HG02970 (cell line): ENCODE measurements at regions not wholly inside any gene's neighbourhood (a gene's known extent, or its start where the extent isn't known, plus 50 kb on each side); places are given as distances from the start of the nearest gene placed in this dataset.
"Not testable (repeated sequence)": the region's sequence is repeated elsewhere in the genome, so short reads cannot be mapped to it uniquely, and the experiment has no call there.

Experiments used
- ATAC-seq: cut with Tn5 transposase; IDR thresholded peaks from one replicate; pipeline ENCODE4 v1.9.1; 2021; ENCODE audit warnings: mild to moderate bottlenecking, moderate library complexity, moderate number of reproducible peaks; ENCODE audit not compliant: unreplicated experiment, low FRiP score

DNA sequence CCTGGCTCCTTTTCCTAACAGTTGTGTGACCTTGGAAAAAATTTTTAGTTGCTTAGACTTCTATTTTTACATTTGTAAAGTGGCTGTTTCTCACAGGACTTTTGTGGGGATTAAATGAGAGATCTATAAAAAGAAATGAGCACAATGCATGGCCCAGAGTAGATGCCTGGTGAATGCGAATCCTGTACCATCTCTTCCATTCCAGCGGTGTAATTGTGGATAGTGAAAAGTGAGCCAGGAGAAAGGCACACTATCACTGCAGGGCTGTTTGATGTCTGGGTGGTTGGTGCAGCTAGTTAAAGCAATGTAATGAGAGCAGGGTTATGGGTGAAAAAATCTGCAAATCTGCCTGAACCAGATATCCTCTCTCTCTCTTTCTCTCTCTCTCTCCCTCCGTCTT is 347.5 kb upstream of the CITED2 start:
- ATAC-seq, result no peak

DNA sequence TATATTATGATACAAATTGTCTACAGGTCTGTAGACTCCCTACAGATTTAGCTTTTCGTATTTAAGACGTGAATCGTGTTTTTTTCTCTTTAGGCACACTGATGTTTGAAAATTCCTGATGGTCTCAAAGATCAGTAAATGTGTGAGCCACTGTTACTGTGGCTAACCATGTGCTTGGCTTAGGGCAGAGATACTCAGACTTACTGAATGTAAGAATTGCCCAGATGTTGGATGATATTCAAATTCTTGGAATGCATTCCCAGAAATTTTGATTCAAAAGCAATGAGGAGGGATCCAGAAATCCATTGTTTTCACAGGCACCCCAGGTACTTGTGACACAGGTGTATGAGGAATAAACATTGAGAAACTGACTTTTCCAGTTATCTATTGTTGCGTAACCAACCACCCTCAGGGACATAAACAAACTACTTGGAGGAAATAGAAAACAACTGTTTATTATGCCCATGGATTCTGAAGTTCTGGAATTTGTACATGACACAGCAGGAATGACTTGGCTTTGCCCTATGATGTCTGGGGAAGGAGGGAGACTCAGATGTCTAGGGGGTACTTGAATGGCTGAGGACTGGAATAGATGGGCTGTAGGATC is 339.6 kb upstream of the CITED2 start:
- no peak for ATAC-seq

DNA sequence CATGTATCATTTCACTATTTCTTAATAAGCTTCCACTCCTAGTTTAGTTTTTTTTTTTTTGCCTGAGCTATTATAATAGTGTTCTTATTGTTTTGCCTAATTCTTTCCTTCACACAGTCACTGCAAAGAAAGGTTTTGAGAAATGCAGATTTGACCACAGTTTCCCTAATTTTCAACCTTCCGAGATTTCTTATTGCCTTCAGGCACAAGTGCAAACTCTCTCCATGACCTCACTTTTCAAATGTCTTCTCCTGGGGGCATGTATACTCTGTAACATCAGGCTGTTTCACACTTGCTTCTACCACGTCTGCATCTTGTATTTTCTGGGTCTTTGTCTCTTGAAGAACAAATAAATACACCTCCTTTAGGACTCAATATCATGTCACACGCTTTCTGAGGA is 339.0 kb upstream of the CITED2 start:
- ATAC-seq, result no peak

DNA sequence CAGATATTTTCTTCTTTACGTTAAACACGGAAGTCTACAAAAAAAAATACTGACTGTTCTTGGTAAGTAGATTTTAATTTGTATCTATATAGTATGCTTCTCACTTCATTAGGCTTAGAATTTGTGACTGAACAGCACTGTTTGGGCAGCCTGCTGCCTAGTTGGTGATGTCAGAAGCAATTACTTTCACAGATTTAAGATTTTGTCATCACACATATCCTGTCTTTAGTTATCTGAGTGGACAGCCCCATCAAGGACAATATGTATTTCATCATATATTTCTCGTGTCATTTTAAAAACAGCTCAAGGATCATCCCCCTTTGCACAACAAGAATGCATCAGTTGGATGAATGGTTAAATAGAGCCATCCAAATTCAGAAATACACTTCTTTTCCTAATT is 338.4 kb upstream of the CITED2 start:
- ATAC-seq, result no peak

DNA sequence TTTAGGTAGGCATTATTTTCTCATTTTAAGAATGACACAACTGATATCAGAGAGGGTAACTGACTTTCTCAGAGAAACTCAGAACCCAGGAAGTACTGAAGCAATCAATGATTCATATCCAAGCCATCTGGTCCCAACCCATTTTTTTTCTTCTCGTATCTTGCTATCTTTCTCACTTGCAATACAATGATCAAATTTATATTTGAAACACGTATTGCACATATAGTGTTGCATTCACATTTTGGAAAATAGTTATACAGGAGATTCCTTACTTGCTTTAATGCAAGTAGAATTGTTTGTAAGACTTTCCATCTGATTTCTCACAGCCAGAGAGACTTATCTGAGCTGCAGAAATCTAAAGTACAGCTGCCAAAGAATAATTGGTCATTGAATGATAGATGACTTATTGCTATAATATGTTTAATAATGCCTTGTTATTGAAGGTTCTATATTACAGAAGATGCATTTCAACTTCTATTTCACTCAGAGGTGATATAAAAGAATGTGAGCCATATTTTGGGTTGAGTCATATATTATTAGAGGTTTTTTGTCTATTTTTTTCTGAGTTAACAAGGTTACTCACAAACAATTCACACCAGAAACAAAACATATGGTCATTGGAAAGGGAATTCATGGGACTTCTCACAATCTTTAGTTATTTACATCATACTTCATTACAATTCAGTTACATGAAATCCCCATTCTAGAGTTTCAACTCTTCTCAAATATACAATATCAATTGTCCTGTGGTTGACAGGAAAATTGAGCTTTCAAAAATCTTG is 337.5 kb upstream of the CITED2 start:
- no peak for ATAC-seq

DNA sequence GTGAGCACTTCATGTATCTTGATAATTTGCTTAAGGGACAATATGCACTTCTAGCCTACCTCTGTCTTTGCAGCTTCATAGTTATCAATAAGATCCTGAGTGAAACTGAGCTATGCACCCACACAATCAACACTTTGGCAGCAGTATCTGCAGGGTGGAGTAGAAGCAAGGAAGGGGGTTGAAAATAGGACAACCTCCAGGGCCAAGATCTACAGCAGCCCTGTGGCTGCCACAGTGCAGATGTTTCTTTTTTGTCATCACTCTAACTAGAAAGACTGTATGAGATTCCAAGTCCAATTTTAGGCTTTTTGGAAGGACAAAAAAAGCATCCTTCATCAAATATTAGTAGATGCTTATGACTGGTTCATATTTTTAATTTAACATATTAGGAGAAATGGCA is 336.1 kb upstream of the CITED2 start:
- no peak for ATAC-seq

DNA sequence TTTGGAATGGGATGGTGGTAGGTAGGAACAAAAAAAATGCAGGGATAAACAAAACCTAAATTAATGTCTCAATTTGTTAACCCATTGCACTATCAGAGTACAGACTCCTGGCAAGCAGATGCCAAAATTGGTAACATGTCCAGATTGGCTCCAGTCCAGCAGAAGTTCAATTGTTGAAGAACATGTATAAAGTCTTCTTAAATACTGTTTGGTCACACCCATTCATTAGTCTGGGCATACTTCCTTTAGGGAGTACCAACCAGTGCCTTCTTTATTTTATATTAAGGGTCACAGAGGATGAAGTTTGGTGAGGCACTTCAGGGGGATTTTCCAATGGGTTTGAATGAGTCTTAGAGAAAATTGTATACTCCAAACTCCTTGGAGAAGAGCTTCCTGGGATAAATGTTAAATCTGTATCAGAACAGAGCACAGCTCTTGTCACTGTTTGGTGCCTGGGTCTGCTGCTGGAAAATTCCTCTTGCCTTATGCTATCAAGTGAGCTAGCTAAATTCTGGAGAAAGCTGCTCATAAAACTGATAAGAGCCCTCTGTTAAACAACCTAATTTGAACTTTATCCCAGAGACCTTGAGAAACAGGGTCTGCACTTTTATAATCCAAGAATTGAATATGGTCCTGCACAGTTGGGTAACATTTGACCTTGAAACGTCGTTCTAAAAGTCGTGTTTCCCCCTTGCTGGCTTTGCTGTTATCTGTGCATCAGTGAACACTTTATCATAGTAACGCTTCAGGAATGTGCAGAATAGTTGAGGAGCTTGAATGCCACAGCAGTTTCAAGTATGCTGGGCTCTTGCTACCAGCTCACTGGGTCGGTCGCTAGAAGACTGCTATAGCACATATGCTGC is 334.1 kb upstream of the CITED2 start:
- ATAC-seq, result no peak

DNA sequence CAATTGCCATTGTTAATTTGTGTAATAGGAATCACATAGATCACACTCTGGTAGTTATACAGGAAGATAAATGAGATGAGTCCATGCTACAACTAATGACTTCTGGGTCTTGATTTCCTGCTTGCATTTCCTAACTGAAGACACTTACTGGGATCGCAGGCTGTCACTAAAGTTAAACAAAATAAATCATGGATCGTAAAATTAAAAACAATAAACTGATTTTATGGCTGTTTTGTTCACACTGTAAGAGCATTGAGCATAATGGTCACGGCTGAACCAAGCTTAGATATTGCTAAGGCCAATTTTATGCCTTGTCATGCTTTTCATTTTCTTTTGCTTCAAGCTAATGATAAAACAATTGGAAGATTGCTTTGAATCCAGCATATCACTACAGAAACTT is 332.5 kb upstream of the CITED2 start:
- no peak for ATAC-seq

DNA sequence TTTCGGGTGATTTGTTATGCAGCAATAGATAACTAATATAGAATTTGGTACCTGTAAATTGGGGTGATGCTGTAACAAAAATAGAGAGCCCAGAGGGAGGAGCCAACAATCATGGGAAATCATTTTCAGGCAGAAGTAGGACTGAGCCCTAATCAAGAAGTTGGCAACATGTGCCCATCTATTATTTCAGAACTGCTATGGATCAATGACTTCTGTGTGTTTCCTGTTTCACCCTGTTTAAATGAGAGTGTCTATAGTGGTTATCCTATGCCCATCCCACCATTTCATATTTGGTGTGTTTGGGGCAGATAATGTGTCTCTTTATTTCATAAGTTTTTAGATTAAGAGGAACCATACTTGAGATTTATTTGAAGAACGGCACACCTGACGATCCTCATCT is 330.8 kb upstream of the CITED2 start:
- no peak for ATAC-seq

DNA sequence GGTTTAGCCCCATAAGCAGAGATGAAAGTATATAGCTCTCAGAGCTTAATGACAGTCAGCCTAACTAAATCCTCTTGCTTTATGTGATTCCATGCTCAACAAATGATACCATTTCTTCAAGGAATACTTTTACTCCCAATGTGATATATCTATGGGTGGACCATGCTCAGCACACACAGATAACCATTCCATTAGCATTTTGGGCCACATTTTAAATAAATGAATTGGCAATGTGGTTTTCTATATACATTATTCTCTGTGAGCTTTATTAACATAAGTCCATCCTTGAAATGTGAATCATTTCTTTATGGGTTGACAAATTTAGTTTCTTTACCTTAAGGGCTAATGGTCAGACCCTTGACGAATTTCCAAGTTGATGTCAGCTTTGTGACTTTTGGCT is 329.3 kb upstream of the CITED2 start:
- ATAC-seq, result no peak

DNA sequence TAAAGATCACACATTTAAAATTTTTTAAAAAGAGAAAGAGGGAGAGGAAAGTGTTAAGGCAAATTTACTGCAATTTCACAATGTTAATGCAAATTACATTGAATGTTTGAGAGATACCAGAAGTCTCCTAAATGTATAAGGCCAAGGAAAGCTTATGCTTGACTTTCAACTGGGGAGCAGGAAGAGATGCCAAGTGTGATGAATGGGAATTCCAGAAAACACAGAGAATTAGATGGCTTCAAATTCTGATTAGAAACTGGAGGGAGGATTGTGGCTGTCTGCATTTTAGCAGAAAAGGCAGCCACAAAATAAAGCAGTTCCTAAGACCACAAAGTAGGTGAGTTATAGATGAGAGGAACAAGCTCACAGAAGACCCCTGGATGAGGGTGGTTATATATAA is 328.3 kb upstream of the CITED2 start:
- no peak for ATAC-seq

DNA sequence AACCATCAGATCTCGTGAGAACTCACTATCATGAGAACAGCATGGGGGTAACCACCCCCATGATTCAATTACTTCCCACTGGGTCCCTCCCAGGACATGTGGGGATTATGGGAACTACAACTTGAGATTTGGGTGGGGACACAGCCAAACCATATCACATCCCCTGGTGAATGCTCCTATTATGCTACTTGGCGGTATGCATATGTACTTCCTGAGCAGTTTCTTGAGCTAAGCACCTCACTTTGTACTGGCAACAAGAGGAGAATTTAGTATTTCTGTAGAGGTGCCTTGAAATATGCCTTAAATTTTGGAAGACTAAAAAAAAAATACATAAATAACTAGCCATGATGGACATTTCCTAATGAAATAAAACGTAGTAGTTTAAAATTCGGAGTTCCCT is 327.2 kb upstream of the CITED2 start:
- ATAC-seq, result no peak

DNA sequence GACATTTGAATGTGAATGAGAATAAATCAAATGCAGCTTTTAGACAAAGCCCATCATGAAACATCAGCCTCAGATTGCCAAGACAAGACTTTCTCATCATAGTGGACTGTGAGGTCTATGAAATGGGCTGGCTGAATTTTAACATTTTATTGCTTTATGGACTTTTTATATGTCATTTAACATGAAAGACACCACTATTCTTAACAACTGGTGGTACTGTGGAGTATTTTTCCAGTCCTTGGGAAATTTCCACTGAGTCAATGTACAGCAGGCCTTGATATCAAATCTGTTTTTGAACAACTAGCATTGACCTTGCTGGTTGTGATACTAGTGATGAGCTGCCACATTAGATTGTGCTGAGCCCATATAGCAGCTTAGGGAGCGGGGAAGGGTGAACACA is 326.6 kb upstream of the CITED2 start:
- ATAC-seq, result no peak

DNA sequence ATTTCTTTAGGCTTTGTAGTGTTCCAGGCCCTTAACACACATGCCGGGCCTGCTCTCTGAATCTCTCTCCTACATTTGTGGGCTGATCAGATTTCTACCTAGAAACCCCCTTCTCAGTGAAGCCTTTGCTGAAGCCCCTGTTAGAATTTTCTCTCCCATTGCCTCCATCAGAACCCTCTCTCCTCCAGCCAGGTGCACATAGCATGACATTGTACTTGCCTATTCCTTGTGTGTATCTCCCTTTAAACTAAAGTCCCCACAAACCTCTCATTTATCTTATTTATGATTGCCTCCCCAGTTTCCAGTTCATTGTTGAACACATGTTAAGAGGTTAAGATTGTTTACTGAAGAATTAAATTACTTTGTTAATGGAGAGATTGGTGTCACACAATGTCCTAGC is 325.5 kb upstream of the CITED2 start:
- ATAC-seq, result no peak

DNA sequence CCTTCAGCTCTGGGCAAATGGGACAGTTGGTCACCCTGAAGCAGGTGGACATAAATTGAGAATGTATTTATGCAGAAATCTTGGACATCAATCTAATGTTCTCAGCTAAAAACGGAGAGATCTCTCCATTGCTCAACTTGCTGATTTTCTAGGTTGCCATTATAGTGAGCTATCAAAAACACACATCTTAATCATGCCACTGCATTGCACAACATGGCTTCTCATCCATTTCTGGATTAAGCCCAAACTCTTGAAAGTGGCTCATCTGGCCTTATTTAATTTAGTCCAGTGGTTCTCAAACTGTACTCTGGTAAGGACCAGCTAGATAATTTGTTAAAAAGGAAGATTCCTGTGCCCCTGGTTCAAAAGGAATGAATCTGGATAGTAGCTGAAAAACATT is 324.9 kb upstream of the CITED2 start:
- ATAC-seq, result no peak

DNA sequence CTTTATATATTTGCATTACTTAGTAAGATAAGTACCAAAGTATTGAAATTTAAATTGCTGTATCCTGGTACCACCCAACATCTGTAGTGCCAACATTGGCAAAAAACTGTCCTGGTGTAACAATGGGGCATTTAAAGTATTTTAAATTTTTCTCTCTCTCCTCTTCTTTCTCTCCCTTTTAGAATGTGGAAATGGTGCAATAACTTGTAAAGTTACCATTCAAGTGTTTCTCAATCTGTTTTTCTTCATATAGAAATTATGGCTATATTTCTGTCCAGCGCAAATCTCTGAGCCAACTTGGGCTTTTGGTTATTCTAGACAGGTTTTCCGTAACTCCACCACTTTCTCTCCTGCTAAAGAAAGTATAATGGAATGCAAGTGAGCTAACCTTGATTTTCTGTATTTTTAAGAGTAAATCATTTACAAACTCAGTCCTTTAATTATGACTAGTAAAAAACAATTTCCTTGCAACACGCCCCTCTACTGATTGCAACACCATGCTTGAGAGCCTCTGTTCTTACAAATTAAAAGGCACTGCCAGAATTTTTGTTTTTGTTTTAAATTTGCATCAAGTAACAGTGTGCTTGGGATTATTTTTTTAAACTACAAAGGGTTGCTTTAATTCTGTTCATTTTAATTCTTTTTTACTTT is 324.2 kb upstream of the CITED2 start:
- ATAC-seq, result no peak

DNA sequence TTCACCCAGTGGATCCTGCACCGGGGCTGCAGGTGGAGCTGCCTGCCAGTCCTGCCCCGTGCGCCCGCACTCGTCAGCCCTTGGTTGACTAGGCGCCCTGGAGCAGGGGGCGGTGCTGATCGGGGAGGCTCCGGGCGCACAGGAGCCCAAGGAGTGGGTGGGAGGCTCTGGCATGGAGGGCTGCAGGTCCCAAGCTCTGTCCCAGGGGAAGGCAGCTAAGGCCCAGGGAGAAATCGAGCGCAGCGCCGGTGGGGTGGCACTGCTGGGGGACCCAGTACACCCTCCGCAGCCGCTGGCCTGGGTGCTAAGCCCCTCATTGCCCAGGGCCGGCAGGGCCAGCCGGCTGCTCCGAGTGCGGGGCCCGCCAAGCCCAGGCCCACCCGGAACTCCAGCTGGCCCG is 323.4 kb upstream of the CITED2 start:
- not testable (repeated sequence) for ATAC-seq

DNA sequence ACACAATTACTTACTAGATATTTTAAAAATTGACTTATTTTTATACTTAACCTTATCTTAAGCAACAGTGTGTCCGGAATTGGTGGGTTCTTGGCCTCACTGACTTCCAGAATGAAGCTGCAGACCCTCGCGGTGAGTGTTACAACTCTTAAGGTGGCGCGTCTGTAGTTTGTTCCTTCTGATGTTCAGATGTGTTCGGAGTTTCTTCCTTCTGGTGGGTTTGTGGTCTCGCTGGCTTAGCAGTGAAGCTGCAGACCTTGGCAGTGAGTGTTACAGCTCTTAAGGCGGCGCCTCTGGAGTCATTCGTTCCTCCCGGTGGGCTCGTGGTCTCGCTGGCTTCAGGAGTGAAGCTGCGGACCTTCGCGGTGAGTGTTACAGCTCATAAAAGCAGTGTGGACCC is 322.5 kb upstream of the CITED2 start:
- not testable (repeated sequence) for ATAC-seq

DNA sequence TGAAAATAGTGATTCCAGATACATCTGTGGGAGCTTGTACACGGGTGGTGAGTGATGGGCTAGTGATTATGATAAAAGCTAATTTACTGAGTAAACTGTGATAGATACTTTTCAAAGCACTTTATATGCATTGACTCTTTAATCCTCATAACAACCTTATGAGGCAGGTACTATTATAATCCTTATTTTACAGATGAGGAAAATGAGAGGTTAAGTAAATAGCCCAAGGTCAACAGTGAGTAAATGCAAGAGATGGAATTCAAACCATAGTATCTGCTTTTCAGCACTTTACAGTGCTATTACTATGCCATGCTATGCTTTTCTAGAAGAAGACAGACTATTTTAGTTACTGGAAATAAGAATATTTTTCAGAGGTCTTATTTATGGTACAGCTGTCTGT is 320.9 kb upstream of the CITED2 start:
- ATAC-seq, result no peak

DNA sequence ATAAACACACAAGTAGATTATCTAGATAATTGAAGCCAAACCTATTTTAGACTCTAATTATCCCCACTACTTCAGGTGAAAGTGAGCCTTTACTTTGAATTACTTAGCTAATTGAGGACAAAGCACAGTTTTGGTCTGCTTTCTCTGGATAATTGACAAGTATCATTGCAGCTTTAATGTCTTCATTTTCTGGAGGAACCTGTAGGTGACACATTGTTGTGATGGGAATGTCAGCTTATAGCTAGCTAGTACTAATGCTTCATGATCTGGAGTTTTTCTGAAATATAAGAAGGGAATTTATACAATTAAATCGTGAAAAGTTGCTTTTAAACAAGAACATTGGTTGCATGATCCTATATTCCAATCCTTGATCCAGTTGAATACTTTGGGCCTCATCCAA is 319.3 kb upstream of the CITED2 start:
- no peak for ATAC-seq

DNA sequence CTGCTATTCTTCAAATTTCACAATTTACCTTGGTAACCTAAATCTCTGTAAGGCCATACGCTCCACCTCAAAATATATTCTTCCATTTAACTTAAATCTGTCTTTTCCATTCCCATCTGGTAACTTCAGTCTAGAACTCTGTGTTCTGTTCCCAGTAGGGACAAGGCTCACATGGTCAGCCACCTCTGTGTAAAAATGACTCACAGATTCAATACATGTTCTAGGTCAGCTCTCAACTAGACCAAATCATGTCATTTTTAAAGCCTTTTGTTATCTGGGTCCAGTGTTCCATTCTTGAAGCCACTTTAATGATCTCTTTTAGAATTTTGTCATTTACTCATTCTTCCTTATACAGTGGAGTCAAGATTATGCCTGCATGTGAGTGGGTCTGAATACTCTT is 315.6 kb upstream of the CITED2 start:
- no peak for ATAC-seq
